HG02798 (cell line): ENCODE measurements at regions not wholly inside any gene's neighbourhood (a gene's known extent, or its start where the extent isn't known, plus 50 kb on each side); places are given as distances from the start of the nearest gene placed in this dataset.
A peak's percentile ranks its signal among the peaks of the same experiment; 100 is the strongest.

Experiments
- ATAC-seq: cut with Tn5 transposase; IDR thresholded peaks from one replicate; pipeline ENCODE4 v1.9.1; 2021; ENCODE audit warnings: mild to moderate bottlenecking; ENCODE audit not compliant: unreplicated experiment, poor library complexity

- no peak for ATAC-seq
Observed at GRCh38 chr5:173557123-173557903, 59.1 kb downstream of the BOD1 start.

GRCh38 chr5:173556142-173557028 is 60.1 kb downstream of the BOD1 start:
- no peak for ATAC-seq

DNA sequence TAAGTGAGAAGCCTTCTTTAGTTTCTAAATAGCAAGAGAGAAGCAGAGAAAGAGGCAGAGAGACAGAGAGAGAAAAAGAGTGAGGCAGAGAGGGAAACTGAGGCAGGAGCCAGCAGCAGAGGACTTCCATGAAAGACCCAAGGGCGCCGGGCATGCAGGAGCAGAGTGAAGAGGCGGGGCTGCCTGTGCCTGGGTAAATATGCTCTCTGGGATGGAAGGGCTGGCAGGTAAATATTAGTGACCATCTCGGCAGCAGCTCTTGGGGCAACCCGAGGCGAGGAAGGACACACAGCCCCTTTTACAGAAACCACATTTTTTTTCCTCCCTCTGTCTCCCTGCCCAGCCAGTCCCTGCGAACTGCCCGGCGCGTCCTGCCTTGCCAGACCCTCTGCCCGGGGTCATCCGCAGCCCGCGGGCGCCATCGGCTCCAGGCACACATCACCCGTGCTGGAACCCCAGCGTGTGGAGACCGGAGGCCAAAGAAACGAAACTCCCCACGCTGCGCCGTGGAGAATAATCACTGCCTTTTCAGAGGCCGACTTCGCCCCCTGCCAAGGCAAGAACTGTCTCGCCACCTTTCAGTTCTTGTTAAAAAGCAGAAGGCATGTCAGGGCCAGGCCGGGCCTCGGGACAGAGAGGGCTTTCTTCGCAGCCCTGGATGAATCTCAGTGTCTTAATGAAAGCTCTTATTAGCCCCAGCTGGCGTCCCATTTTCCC is 61.3 kb downstream of the BOD1 start:
- ATAC-seq: no peak

- no peak for ATAC-seq
Observed at GRCh38 chr5:173554038-173554955, 62.2 kb downstream of the BOD1 start.

DNA sequence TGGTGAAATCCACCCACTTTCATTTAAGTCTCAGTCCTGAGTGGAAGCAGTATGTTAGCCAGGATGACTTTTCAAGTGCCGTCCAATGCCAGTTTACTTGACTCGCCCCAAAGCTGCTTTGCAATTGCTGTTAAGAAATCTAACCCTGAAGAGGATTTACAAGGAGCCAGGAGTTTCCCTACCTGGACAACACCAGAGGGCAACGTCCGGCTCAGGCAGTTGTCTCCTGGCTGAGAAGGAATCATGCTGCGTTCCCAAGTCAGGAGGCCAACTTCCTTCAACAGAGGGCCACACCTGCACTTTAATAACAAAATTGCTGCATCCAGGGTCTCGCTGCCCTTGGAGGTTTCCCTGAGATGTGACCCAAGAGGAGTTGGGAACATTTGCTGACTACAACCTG is 65.8 kb downstream of the BOD1 start:
- ATAC-seq: no peak

GRCh38 chr5:173549644-173550043 is 66.8 kb downstream of the BOD1 start:
- no peak for ATAC-seq

DNA sequence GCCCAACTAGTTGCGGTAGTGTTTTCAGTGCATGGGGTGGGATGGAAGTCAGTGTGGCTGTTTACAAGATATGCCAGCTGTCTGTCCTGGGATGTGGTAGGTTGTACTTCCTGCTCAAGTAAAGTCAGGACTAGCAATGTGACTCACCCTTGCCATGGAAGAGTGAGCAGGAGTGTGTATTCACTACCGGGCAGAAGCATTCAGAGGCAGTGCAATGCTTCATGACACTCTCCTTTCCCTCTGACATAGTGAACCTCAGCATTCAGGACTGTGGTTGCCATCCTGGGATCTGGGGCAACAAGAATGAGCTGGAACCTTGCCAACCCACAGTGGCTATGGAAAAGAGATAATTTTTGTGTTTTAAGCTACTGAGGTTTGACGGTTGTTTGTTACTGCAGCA is 68.9 kb downstream of the BOD1 start:
- peak; percentile 68 for ATAC-seq

- ATAC-seq: no peak
Observed at GRCh38 chr5:173542964-173543363, 73.5 kb downstream of the BOD1 start.

GRCh38 chr5:173542159-173542558 is 74.3 kb downstream of the BOD1 start:
- no peak for ATAC-seq

GRCh38 chr5:173538654-173539053 is 77.8 kb downstream of the BOD1 start:
- ATAC-seq: no peak

GRCh38 chr5:173538018-173538417 is 78.4 kb downstream of the BOD1 start:
- ATAC-seq: no peak

DNA sequence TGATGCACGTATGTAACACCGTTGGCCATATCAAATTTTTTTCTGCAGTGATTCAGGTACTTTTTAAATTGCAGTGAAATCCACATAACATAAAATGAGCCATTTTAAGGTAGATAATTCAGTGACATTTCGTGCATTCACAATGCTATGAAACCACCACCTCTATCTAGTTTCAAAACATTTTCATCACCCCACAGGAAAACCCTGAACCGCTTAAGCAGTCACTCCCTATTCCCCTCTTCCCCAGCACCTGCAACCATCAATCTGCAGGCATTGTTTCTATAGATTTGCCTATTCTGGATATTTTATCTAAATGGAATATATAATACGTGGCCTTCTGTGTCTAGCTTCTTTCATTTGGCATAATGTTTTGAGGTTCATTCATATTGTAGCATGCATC is 79.2 kb downstream of the BOD1 start:
- ATAC-seq: no peak

DNA sequence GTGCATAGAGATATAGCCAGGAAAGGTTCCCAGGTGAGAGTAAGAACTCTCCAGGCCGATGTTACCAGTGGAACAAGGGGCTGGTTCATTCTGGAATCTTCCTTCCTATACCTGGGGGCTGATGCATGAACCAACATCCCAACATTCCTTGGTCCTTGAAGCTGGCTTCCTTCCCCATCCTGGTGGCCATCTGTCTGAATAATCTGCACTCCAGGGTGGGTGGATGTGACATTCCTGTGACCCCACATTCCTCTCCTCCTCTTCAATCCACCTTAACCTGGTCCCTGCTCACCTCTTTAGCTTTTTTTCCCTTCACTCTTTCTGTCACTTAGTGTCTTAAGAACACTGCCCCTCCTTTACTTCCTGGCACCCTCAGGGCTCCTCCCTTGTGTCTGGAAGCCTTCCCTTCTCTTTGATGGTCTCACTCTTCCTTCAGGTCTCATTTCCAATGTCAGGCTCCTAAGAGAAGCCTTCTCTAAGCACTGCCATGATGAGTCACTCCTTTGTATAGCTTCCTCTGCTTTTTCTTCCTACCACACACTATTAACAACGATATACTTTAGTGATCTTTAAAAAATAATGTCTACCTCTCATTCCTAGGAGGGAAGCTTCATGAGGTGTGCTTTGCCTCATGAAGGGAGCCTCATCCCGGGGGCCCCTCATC is 80.3 kb downstream of the BOD1 start:
- no peak for ATAC-seq

DNA sequence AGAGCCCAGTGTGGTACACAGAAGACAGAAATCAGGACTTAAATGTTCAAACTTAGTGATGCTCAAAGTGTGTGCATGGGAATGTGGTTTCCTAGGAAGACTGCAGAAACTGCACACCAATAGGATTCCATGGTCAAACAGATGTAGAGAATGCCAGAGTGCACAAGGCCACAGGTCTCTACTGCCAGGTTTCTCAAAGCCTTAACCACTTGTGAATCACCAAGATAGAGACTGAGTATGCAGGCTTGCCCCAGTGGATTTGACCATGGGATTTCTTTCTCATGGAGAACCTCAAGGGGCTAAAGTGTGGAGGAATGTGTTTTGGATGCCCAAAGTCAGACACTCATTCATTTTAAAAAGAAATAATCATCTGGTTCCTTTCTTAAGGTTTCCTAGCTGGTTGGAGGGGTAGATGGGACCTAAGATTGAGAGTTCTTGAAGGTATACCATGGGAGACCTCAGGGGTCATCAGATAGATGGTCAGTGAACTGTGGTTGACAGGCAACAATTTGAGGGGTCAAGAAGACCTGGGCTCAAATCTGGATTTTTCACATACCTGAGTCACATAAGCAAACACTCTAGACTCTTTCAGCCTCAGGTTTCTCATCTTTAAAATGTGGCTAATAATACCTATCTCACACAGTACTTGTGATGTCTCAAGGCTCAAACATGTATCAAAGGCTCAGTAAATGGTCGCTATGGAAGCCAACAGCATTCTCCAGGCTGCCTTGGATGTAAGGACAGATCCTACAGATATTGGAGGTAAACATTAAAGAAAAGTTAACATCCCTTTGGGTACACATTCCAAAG is 81.1 kb downstream of the BOD1 start:
- no peak for ATAC-seq

GRCh38 chr5:173534664-173535063 is 81.8 kb downstream of the BOD1 start:
- ATAC-seq: no peak

GRCh38 chr5:173534031-173534430 is 82.4 kb downstream of the BOD1 start:
- ATAC-seq: no peak

DNA sequence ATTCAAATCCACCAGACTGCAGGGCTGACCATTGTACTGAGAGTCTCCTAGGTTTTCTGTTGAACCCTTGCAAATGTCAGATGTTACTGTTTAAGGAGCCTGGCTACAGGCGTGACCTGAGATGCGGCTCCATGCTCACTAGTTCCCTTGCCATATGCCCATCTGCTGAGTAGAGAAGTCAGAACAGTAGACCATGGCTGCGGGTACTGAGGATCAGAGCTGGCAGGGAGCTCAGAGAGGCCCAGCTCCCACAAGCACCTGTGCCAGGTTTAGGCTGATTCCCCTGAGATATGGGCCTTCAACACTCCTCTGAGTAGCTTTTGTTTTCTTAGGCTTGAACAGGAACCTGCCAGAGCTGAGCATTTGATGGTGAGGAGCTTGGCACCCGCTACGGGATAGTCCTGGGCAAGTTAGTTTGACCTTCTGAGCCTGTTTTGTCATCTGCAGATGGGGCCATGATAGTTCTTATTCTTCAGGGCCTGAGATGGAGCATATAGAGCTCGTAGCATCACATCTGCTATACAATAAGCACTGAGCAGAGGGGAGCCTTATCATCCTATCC is 83.7 kb downstream of the BOD1 start:
- ATAC-seq: no peak

GRCh38 chr5:173531863-173532262 is 84.6 kb downstream of the BOD1 start:
- ATAC-seq: no peak
